GM12865 (cell line): ENCODE measurements at regions not wholly inside any gene's neighbourhood (a gene's known extent, or its start where the extent isn't known, plus 50 kb on each side); places are given as distances from the start of the nearest gene placed in this dataset.

Experiments
- DNase-seq: peaks from one replicate; pipeline ENCODE4 v3.0.0; 2010; ENCODE audit warnings: low read depth
- H3K4me3 ChIP-seq: 2 replicates; pipeline ENCODE4 v1.5.1; 2011; ENCODE audit warnings: mild to moderate bottlenecking, low read depth, low read length, control low read depth
- CTCF ChIP-seq: IDR thresholded peaks from 2 replicates; pipeline ENCODE4 v1.5.1; 2011; ENCODE audit warnings: low read length, control low read depth, low read depth, inconsistent platforms; ENCODE audit not compliant: insufficient read depth; ENCODE audit errors: missing control alignments

GRCh38 chr6:22053391-22053997 lies 243.3 kb downstream of the PRL start:
- TF ChIP-seq CTCF, result no peak
- no peak for DNase-seq
- no peak overlapping the region for H3K4me3 ChIP-seq

- H3K4me3 ChIP-seq, result no peak overlapping the region
- TF ChIP-seq CTCF, result no peak
- DNase-seq, result no peak
Measured at GRCh38 chr6:22056398-22056797, 240.4 kb downstream of the PRL start.

GRCh38 chr6:22057962-22058361 lies 238.9 kb downstream of the PRL start:
- TF ChIP-seq CTCF, result no peak
- H3K4me3 ChIP-seq, result no peak overlapping the region
- no peak for DNase-seq

GRCh38 chr6:22059126-22059525 lies 237.7 kb downstream of the PRL start:
- TF ChIP-seq CTCF, result no peak
- no peak for DNase-seq
- H3K4me3 ChIP-seq, result no peak overlapping the region

- no peak for TF ChIP-seq CTCF
- no peak overlapping the region for H3K4me3 ChIP-seq
Measured at GRCh38 chr6:22059946-22060345, 236.9 kb downstream of the PRL start.

GRCh38 chr6:22062807-22063408 lies 233.9 kb downstream of the PRL start:
- peak; percentile 91 for DNase-seq
- peak overlapping the region; percentile 26 for H3K4me3 ChIP-seq
- no peak for TF ChIP-seq CTCF

More at GRCh38 chr6:22059946-22060345, 236.9 kb downstream of the PRL start:
- no peak for DNase-seq

GRCh38 chr6:22064558-22064957 lies 232.3 kb downstream of the PRL start:
- DNase-seq, result peak; percentile 61
- H3K4me3 ChIP-seq, result no peak overlapping the region
- TF ChIP-seq CTCF, result no peak
